HCEC 1CT (cell line): ENCODE measurements at regions not wholly inside any gene's neighbourhood (a gene's known extent, or its start where the extent isn't known, plus 50 kb on each side); places are given as distances from the start of the nearest gene placed in this dataset.

Experiments
- DNase-seq: peaks from one replicate; pipeline ENCODE4 v3.0.0-alpha.2; 2017

DNA sequence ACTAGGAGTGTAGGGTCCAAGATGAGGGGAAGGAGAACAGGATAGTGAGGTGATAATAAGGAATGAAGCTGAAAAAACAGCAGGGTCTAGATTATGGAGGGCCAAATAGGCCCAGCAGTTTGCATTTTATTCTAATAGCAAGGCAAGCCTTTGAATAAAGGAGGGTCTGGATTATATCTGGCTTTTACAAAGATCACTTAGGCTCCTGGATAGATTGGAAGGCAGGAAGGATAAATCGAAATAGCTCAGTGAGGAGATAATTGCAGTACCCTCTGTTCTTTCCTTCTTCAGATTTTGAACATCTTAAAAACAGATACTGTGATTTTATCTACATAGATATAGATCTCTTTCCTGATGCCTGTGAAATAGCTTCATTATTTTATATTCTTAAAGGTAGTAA lies 53.8 kb upstream of the PTGFR start:
- no peak for DNase-seq

DNA sequence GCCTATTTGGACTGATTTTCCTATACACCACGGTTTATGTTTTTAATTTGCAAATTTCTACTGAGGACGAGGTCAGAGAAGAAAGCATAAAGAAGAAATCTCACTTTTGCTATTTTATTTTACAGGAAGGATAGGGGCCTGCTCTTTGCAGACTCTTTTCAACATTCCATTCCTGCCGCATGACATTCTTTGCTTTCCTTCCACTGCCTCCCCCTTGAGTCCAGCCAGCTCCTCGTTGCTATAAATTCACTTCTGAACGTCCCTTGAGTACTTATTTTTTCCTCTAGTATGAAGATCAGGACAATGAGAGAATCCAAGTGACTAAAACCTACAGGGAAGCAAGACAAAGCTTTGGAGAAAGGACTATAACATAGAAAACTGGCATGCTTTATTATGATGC lies 53.4 kb upstream of the PTGFR start:
- peak; percentile 15 for DNase-seq

DNA sequence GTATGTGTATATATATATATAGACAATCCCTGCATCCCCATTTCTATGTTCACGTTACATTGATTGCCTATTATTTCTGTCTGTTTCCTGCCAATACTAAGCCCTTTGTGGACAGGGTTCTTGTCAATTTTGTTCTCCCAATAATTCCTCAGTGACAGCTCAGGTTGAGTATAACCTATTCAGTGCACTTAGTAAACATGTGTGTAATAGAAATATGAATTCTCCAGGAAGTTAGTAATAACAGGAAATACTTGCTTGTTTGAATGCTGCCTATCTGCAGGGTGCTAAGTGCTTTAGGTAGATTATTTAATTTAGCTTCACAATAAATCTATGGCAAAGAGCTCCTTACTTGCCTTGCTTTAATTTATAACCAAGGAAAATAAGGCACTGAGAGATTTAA lies 52.8 kb upstream of the PTGFR start:
- no peak for DNase-seq

DNA sequence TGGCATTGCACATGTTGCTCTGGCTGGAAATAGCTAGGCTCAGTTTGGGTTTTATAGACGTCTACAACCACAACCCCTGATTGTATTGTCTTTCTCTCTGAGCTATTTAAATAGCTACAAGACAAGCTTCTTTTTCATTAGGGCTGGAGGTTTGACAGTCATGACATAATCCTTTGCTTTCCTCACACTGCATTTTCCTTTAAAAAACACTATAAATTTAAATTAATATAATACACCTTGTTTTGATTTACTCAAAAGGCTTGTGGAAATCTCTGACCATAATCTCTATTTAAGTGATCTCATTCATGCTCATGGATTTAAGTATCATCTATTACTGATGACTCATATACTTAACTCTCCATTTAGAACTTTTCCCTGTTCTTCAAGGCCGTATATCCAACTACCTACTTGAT lies 50.4 kb upstream of the PTGFR start:
- DNase-seq, result peak; percentile 74
